CD14-positive monocyte (primary cell): ENCODE measurements at regions not wholly inside any gene's neighbourhood (a gene's known extent, or its start where the extent isn't known, plus 50 kb on each side); places are given as distances from the start of the nearest gene placed in this dataset.
A peak's percentile ranks its signal among the peaks of the same experiment; 100 is the strongest.

Experiments used
- DNase-seq, 3 donors: peaks; one replicate each; pipeline ENCODE4 v3.0.0-alpha.2; 2011 to 2022
- H2AFZ ChIP-seq: 2 replicates; pipeline ENCODE4 v1.6.0; 2012; ENCODE audit warnings: mild to moderate bottlenecking, low read depth, low read length, inconsistent platforms; ENCODE audit not compliant: insufficient read depth, poor library complexity, severe bottlenecking
- H3K27ac ChIP-seq, 2 donors: 1 replicate in 1 of 2; 2 replicates in 1 of 2; pipeline ENCODE4 v1.5.1; 2012 to 2013; ENCODE audit warnings: low read length in 2 of 2, control low read depth in 1 of 2, inconsistent platforms in 1 of 2, low read depth in 1 of 2, mild to moderate bottlenecking in 1 of 2
- H3K27me3 ChIP-seq, 2 donors: one replicate each; pipeline versions ENCODE4 v1.6.0 to v1.6.1; 2011 to 2013; ENCODE audit warnings: low read length in 2 of 2; ENCODE audit not compliant: control insufficient read depth in 2 of 2, insufficient read depth in 2 of 2
- H3K36me3 ChIP-seq, 2 donors: replicated peaks in 1 of 2; 1 replicate in 1 of 2; 2 replicates in 1 of 2; pipeline versions ENCODE4 v1.5.1 to v1.6.1; 2012 to 2013; ENCODE audit warnings: low read length in 2 of 2, control low read depth in 1 of 2, inconsistent platforms in 1 of 2, mild to moderate bottlenecking in 1 of 2; ENCODE audit not compliant: insufficient read depth in 2 of 2, control insufficient read depth in 1 of 2
- H3K4me1 ChIP-seq, 2 donors: 1 replicate in 1 of 2; 2 replicates in 1 of 2; pipeline versions ENCODE4 v1.5.1 to v1.6.1; 2012 to 2013; ENCODE audit warnings: low read length in 2 of 2, control low read depth in 1 of 2, inconsistent platforms in 1 of 2, mild to moderate bottlenecking in 1 of 2, moderate library complexity in 1 of 2; ENCODE audit not compliant: insufficient read depth in 2 of 2, control insufficient read depth in 1 of 2
- H3K4me2 ChIP-seq: replicated peaks from 2 replicates; pipeline ENCODE3; 2012; ENCODE audit warnings: low read length, moderate library complexity, mild to moderate bottlenecking; ENCODE audit not compliant: poor library complexity, severe bottlenecking; ENCODE audit errors: extremely low read depth
- H3K4me3 ChIP-seq, 3 experiments: fragments of 200-600 bp in 1 of 3; sonication (generic) in 1 of 3; replicated peaks in 1 of 3; 1 replicate in 2 of 3; 2 replicates in 1 of 3; pipeline ENCODE4 v1.5.1; 2011 to 2013; ENCODE audit warnings: low read length in 3 of 3, mild to moderate bottlenecking in 3 of 3, control low read depth in 2 of 3, low read depth in 2 of 3, inconsistent platforms in 1 of 3, moderate library complexity in 1 of 3
- H3K79me2 ChIP-seq: 2 replicates; pipeline ENCODE4 v1.6.0; 2012; ENCODE audit warnings: mild to moderate bottlenecking, control low read depth, inconsistent platforms, low read length, moderate library complexity; ENCODE audit not compliant: insufficient read depth
- H3K9ac ChIP-seq: 2 replicates; pipeline ENCODE4 v1.6.0; 2017; ENCODE audit warnings: low read length, mild to moderate bottlenecking; ENCODE audit not compliant: insufficient read depth, poor library complexity, severe bottlenecking
- H3K9me3 ChIP-seq, 2 donors: replicated peaks in 1 of 2; 1 replicate in 1 of 2; 2 replicates in 1 of 2; pipeline versions ENCODE4 v1.5.1 to v1.6.1; 2012 to 2013; ENCODE audit warnings: low read length in 2 of 2, control low read depth in 1 of 2; ENCODE audit not compliant: control insufficient read depth in 1 of 2, insufficient read depth in 1 of 2
- H4K20me1 ChIP-seq: 2 replicates; pipeline ENCODE4 v1.6.0; 2012; ENCODE audit warnings: mild to moderate bottlenecking, low read length, control low read depth, moderate library complexity; ENCODE audit not compliant: insufficient read depth
- H3K27ac Mint-ChIP-seq, 7 donors: one replicate each; pipeline ENCODE4 v1.8.0; 2020; ENCODE audit warnings: mild to moderate bottlenecking in 7 of 7, mixed read lengths in 7 of 7, moderate library complexity in 6 of 7, inconsistent platforms in 2 of 7
- H3K27me3 Mint-ChIP-seq, 3 donors: one replicate each; pipeline ENCODE4 v1.8.0; 2021 to 2022; ENCODE audit warnings: low read depth in 3 of 3, mild to moderate bottlenecking in 3 of 3, mixed read lengths in 3 of 3, moderate library complexity in 3 of 3, inconsistent platforms in 1 of 3
- H3K36me3 Mint-ChIP-seq, 2 donors: one replicate each; pipeline ENCODE4 v1.8.0; 2020; ENCODE audit warnings: mixed read lengths in 2 of 2, inconsistent platforms in 1 of 2, mild to moderate bottlenecking in 1 of 2
- H3K4me1 Mint-ChIP-seq: one replicate; pipeline ENCODE4 v1.8.0; 2020; ENCODE audit warnings: mild to moderate bottlenecking, mixed read lengths
- H3K4me3 Mint-ChIP-seq, 2 donors: one replicate each; pipeline ENCODE4 v1.8.0; 2020; ENCODE audit warnings: mild to moderate bottlenecking in 2 of 2, mixed read lengths in 2 of 2, moderate library complexity in 1 of 2
- H3K9me3 Mint-ChIP-seq, 7 donors: one replicate each; pipeline ENCODE4 v1.8.0; 2020 to 2022; ENCODE audit warnings: mixed read lengths in 7 of 7, mild to moderate bottlenecking in 6 of 7, moderate library complexity in 6 of 7, inconsistent platforms in 2 of 7
- WGBS: methylation state at CpG from one replicate; pipeline ENCODE4 v1.1.5; 2013; ENCODE audit warnings: missing lambda C conversion rate; ENCODE audit not compliant: insufficient coverage; 5-methylcytosine and 5-hydroxymethylcytosine counted together
- intact Hi-C, 2 donors: fragments of 100-400 bp; cut with micrococcal nuclease; formaldehyde crosslinking; loops; one replicate each; pipeline versions ENCODE4 v1.15.0 to v1.15.1; 2023
- TF ChIP-seq, protein P1 (sequence below): fragments of 200-600 bp; IDR thresholded peaks from one replicate; pipeline ENCODE4 v1.8.0; 2022; ENCODE audit warnings: antibody characterized with exemption, mild to moderate bottlenecking

DNA sequence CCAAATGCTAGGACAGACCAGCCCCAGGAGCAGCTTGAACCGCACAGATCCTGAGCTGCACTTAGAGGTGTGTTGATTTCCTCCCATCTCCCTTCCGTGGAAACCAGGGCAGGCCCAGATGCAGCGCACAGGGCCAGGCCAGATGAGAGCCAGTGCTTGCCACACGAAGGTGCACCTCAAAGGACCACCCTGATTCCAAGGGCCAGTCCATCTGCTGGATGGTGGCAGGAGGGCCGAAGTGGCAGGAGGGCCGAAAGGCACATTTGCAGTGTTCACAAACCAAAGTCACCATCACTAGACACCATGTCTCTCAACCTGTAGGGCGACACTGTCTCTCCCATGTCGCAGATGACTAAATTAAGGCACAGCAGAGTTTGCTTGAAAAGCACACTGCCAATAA is 370.7 kb upstream of the MYT1L start:
- Histone ChIP-seq H3K4me2 (no peak overlapping the region), H4K20me1 (no peaks in the 10 kb centered on the region), H3K27ac (no peak overlapping the region), H3K9ac (no peak overlapping the region), H3K4me3 (no peak overlapping the region), H3K27me3 (no peaks in the 10 kb centered on the region), H3K36me3 (no peaks in the 10 kb centered on the region), H3K9me3 (no peaks in the 10 kb centered on the region), H3K79me2 (no peaks in the 10 kb centered on the region), H2AFZ (no peak overlapping the region), H3K4me1 (peaks cover 36 to 39% of the 10 kb centered on the region in 2 donors)
- 93% methylated on average over 8 of the region's 8 CpGs for WGBS
- Mint-ChIP-seq H3K4me3 (no peak overlapping the region), H3K9me3 (peaks cover 0 to 2% (median 0%) of the 10 kb centered on the region in 7 donors), H3K27ac (no peak overlapping the region), H3K36me3 (no peaks in the 10 kb centered on the region), H3K4me1 (peaks cover 44% of the 10 kb centered on the region), H3K27me3 (peaks cover 8 to 16% (median 13%) of the 10 kb centered on the region in 3 donors)
- no peak for DNase-seq
- TF ChIP-seq, protein P1, sequence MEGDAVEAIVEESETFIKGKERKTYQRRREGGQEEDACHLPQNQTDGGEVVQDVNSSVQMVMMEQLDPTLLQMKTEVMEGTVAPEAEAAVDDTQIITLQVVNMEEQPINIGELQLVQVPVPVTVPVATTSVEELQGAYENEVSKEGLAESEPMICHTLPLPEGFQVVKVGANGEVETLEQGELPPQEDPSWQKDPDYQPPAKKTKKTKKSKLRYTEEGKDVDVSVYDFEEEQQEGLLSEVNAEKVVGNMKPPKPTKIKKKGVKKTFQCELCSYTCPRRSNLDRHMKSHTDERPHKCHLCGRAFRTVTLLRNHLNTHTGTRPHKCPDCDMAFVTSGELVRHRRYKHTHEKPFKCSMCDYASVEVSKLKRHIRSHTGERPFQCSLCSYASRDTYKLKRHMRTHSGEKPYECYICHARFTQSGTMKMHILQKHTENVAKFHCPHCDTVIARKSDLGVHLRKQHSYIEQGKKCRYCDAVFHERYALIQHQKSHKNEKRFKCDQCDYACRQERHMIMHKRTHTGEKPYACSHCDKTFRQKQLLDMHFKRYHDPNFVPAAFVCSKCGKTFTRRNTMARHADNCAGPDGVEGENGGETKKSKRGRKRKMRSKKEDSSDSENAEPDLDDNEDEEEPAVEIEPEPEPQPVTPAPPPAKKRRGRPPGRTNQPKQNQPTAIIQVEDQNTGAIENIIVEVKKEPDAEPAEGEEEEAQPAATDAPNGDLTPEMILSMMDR, result no peak
- intact Hi-C loops, result no loop called here

DNA sequence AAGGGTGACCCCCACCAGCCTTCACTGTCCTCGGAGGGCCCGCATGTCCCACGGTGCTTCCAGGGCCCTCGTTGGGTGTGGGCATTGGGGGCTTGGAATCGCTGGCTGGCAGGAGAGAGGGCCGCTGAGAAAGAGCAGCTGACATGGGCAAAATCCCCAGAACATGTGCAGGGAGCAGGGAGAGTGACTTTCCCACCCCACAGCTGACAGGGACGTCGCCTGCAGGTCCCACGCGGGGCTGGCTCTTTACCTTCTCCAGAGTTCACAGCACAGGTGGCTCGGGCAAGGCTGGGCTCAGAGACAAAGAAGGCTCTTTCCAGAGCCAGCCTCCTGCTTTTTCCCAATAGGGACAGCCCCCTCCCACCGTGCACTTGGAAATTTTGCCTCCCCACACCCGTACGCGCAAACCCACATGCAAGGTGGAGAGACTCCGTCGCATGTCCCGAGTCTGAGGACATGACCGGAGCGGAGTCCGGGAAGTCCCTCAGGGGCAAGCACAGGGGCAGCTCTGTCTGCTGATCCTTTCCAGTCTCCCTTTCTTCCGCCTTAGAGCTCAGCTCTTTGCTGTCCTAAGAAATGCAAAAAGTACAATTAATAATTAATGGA is 370.2 kb upstream of the MYT1L start:
- H3K4me1 Mint-ChIP-seq, result peaks cover 41% of the 10 kb centered on the region
- H3K9me3 Mint-ChIP-seq, result peaks cover 0 to 2% (median 0%) of the 10 kb centered on the region in 7 donors
- Histone ChIP-seq H2AFZ (no peak overlapping the region), H3K27ac (no peak overlapping the region), H3K27me3 (no peaks in the 10 kb centered on the region), H3K79me2 (no peaks in the 10 kb centered on the region), H3K4me3 (no peak overlapping the region), H3K4me2 (no peak overlapping the region), H3K9ac (no peak overlapping the region), H3K4me1 (peaks cover 32 to 34% of the 10 kb centered on the region in 2 donors), H4K20me1 (no peaks in the 10 kb centered on the region), H3K36me3 (no peaks in the 10 kb centered on the region), H3K9me3 (no peaks in the 10 kb centered on the region)
- H3K4me3 Mint-ChIP-seq, result no peak overlapping the region
- 98% methylated on average over 16 of the region's 22 CpGs for whole genome bisulfite sequencing
- DNase-seq, result no peak
- H3K36me3 Mint-ChIP-seq, result no peaks in the 10 kb centered on the region
- H3K27ac Mint-ChIP-seq, result peak overlapping the region in 1 of 7 donors; percentile 72
- TF ChIP-seq, protein P1, result no peak
- intact Hi-C loops, result no loop called here
- peaks cover 9 to 10% (median 9%) of the 10 kb centered on the region in 3 donors for H3K27me3 Mint-ChIP-seq
